GM18519 (cell line): ENCODE measurements at regions not wholly inside any gene's neighbourhood (a gene's known extent, or its start where the extent isn't known, plus 50 kb on each side); places are given as distances from the start of the nearest gene placed in this dataset.

Experiments used
- ATAC-seq: cut with Tn5 transposase; IDR thresholded peaks from one replicate; pipeline ENCODE4 v1.9.1; 2021; ENCODE audit warnings: mild to moderate bottlenecking, moderate library complexity; ENCODE audit not compliant: unreplicated experiment, low FRiP score

DNA sequence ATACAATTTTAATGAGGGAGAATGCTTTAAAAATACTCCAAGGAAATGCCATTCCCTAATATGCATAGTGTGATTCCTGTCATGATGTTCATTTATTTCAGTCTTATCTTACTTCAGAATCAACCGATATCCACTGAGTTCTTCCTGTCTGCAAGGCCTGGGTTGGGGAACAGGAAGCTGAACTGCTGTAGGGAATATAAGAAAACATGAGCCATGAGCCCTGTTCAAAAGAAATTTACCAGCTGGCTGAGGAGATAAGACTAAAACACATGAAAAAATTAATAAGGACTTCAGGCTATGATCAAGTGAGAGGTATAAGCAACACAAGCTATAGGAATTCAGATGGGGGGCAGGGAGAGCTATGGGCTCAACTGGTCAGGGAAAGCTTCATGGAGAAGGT is 184.7 kb downstream of the PLPP4 start:
- ATAC-seq = no peak

DNA sequence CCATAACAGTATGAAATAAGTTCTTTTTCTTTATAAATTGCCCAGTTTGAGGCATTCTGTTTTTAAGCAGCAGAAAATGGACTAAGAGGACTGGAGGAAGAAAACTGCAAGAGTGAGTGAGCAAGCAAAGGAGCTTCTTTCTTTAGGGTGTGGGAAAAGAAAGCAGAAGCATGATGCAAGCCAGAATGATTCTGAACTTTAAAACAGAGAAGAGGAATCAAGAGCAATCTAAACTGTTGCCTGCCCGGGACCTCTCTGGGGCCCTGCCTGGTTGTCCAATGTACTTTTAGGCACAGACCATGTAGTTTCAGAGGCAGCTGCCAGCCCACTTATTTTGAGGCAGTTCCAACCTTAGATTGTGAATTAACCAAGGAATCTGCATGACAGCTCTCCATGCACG is 186.3 kb downstream of the PLPP4 start:
- ATAC-seq = no peak

DNA sequence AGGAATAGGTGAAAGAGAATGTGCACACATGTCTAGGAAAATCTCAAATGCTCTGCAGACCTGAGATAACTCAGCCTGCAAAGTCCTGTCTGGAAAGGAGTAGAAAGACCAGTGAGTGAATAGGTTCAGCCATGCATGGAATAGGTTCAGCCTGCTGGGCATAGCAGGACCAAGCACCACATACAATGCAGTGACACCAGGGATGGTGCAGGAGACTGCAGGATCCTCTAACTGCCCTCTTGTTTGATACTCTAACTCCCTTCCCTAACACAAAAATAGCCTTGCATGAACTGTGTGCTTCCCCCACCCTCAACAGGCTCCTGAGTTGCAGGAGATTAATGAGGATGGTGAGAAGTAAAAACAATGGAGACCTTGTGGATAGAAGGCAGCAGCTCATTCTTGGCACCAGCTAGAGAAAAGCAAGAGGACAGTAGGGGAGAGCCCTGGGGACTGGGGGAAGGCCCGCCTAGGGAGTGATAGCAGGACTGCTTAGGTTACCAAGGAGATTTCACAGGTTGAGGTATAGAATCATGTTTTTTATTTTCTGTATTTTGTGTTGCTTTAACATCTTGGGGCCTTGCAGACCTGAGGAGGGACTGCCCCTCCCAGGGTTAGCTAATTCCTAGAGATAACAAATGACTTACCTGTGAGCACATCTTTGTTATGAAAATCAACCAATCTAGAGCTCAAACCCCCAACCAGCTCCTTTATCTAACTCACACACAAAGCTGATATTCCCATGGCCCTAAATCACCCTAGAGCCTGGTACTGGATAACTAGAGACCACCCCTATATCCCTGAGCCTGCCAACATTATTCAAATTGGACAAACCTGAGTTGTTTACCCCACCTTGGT is 187.8 kb downstream of the PLPP4 start:
- ATAC-seq = no peak

GRCh38 chr10:120646159-120646732 is 189.2 kb downstream of the PLPP4 start:
- ATAC-seq = no peak

- ATAC-seq = no peak
Observed at GRCh38 chr10:120646738-120647456, 189.9 kb downstream of the PLPP4 start.

DNA sequence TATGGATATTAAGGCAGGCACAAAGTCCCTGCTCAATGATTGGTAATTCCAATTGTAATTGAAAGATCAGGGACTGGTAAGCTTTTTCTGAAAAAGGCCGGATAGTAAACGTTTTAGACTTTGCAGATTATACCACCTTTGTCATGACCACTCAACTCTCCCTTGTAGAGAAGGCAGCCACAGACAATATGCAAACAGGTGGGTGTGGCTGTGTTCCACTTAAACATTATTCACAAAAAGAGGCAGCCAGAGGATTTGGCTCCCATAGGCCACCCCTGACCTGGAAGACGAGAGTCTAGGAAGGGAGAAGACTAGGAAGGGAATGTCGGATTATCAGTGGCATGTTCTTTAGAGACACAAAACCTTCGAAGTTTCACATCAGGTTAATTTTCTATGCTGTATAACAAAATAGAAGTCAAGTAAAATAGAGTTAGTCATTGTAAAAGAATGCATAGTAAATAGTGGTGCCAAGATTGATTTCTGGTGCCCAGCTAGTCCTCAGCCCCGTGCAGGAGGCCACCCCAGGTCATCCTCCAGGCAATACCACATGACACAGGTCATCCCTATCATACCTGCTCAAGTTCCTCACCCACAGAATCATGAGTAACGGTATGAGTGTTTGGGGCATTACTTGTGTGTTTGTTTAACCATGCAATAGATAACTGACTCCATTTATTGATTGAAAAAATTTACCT is 193.8 kb downstream of the PLPP4 start:
- ATAC-seq = no peak

DNA sequence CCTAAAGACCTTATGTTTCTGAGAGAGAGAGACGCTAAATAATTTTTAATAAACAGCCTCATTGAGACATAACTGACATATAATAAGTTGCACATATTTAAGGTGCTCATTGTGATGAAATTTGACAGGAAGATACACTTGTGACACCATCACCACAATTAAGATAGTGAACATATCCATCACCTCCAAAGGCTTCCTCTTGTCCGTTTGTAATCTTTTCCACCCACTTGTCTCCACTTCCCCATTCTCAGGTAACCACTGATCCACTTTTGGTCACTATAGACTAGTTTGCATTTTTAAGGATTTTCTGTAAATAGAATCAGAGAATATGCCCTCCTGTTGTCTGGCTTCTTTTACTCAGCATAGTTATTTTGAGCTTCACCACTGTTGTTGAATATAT is 195.1 kb upstream of the WDR11 start:
- ATAC-seq = no peak

DNA sequence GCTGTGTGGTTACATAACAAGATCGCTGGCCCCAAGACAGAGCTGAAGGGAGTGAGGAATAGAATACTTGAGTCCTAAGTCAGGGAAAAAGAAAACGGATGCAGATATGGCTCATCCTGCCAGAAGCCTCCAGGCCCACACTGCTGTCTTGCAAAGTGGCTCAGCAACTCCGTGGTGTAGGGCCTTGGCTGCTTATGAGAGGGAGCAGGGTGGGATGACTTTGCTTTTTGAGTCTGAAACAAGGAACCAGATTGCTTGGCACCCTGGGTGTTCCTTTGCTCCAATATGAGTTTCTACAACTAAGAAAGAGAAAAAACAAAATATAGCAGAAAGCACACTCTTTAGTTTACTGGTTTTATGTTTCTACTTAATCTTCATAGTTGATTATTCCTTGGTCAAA is 193.8 kb upstream of the WDR11 start:
- ATAC-seq = no peak

DNA sequence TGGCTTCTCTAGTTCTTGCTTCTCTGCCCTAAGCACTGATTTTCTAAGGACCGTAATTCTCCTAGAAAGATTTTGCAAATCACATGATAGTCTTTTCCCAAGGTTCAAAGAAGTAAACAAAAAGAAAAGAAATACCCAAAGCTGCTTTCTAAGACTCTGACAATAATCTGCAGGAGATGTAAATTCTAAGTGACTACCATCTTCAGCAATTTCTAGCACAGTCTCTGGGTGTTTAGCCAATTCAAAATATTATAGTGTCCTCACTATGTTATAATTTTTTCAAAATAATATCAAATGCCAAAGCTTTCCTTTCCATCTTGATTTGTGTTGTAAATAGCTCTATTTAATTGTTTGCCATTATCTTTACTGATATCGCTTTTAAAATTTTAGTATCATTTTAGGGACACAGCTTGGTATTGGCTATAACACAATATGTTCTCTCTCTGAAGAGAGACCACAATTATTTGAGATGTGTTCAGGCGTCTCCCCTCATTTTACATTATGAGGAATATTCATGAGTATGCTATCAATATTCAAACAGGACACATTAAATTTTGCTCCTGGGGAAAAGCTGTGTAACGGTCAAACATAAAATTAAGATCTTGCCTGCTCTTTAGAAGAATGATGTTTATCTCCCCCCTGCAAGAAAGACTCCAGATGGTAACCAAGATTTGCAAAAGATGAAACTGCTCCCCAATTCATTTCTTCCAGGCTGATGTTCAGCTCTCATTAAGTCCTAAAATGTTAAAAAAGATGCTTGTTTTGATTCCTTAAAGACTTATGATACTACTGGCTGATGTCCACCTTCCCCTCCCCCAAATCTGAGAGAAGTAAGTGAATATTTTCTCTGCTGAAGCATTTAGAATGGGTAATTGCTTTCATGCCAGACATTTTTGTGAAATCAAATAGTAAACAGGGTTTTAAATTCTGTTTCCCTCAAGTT is 191.9 kb upstream of the WDR11 start:
- no peak for ATAC-seq

DNA sequence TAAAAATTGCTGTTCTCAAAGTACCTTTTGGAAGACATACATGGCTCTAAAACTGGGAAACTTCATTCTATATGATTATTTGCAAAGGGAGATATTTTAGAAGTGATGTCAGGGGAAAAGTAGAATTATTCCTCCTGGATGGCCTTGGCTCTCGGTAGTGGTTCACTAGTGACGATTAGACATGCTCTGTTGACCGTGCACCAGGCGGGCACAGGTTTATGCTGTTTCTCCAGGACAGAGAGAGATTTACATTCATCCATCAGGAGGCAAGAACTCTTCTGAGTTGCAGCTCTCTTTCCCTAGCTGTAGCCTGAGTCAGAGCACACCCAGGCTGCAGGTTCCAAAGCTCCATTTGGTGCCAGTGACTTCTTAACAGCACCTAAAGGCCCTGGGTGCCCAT is 184.9 kb upstream of the WDR11 start:
- ATAC-seq = no peak

DNA sequence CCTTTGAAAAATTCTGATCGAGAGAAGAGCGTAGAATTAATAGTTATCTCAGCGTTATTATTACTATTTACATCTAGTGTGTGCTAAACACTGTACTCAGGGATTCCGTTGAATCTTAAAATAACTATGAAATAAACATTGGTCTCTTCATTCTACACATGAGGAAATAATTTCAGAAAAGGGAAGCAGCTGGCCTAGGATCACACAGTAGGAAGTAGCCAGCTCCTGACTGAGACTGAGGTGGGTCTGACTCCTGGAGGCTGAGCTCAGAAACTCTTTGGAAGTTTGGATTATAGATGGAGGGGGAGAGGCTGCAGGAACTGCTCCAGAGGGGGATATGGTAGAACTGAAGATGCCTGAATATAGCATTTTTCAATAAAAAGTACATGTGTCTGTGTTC is 183.9 kb upstream of the WDR11 start:
- ATAC-seq = no peak

- ATAC-seq = no peak
Observed at GRCh38 chr10:120671491-120671890, 179.7 kb upstream of the WDR11 start.

- ATAC-seq = no peak
Observed at GRCh38 chr10:120683454-120683853, 167.7 kb upstream of the WDR11 start.

DNA sequence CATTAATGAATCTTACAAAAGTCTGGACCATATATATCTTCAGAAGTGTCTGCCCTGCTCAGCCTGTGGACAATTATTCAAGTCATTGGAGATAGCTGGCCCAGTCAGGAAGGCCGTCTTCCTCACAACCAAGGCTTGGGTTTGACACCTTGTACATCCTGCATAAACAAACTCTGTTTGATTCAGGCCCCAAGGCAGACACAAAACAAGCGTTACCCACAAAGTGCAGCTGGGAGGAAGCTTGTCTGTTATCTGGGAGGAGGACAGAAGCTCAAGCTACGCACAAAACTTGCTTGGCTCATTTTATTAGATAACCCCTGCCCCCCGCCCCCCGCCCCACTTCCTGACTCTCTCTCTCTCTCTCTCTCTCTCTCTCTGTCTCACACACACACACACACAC is 166.9 kb upstream of the WDR11 start:
- no peak for ATAC-seq

DNA sequence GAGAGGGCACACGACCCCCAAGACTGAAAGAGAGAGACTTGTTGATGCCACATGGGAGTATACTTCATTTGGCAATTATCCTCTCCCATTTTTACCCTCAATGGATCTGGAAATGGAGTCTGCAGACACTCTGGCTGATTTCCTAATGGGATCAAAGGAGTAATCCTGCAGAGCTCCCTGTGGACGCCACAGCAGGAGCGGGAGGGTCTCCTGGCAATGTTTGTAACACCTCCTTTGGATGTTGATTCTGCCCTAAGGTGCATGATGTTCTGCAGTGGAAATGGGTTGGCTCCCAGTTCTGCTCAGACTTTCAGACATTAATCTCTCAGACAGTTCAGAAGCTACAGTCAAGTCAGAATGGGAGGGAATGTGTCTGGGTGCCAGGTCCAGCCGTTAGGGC is 166.0 kb upstream of the WDR11 start:
- ATAC-seq = no peak

- no peak for ATAC-seq
Observed at GRCh38 chr10:120688928-120689327, 162.2 kb upstream of the WDR11 start.

DNA sequence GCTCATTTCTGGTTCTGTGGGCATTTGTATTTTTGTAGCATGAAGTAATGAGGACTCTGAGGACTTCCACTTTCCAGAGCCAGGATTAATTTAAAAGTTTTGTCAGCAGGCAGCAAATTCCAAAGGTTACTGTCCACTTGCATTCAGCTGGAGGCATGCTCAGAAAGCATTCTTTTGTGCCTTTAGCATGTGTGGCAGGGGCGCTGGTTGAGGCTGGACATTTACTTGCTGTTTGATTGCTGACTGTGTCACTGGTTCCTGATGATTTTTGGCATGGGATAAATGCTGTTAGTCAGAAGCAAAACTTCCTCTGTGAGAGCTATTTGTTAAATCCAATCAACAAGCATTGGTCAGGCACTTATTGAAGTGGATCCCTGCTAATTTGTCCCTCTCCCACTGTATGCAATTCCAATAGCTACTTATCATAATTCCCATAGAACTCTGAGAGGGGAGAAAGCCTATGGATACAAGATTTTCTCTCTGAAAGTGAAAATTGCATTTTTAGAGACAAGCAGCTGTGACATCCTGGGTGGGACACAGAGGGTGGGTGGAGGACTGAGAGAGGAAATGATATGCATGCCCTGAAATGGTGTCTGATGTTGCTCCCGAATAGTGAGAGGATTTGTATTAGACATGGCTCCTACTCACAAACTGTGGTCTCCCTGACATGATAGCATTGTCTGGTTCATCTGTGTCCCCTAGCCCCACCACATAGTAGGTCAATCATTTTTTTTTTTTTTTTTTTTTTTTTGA is 161.2 kb upstream of the WDR11 start:
- ATAC-seq = no peak

DNA sequence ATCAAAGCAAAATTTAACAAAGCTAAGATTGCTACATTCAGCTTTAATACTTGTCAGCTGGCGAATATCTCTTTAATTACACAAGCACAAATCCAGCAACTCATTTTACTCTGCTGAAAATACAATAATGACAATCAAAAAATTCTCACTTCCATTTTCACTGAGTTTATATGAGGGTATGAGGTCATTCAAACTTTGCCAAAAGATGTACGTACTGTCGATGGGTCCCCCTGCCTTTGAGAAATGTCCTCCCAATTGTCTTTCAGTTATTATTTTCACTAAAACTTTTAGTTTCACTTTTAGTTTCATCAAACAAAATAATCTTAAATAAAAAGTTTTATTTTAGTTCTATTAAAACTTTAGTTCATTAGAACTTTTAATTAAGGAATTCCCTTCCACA is 159.5 kb upstream of the WDR11 start:
- ATAC-seq = no peak

- ATAC-seq = no peak
Observed at GRCh38 chr10:120700426-120700825, 150.7 kb upstream of the WDR11 start.
